ENCODE measurements at regions not wholly inside any gene's neighbourhood (a gene's known extent, or its start where the extent isn't known, plus 50 kb on each side); places are given as distances from the start of the nearest gene placed in this dataset.

GRCh38 chr4:58617226-58617625 is 1507.0 kb upstream of the IGFBP7 start:
- TF ChIP-seq, protein P1, sequence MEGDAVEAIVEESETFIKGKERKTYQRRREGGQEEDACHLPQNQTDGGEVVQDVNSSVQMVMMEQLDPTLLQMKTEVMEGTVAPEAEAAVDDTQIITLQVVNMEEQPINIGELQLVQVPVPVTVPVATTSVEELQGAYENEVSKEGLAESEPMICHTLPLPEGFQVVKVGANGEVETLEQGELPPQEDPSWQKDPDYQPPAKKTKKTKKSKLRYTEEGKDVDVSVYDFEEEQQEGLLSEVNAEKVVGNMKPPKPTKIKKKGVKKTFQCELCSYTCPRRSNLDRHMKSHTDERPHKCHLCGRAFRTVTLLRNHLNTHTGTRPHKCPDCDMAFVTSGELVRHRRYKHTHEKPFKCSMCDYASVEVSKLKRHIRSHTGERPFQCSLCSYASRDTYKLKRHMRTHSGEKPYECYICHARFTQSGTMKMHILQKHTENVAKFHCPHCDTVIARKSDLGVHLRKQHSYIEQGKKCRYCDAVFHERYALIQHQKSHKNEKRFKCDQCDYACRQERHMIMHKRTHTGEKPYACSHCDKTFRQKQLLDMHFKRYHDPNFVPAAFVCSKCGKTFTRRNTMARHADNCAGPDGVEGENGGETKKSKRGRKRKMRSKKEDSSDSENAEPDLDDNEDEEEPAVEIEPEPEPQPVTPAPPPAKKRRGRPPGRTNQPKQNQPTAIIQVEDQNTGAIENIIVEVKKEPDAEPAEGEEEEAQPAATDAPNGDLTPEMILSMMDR (IDR thresholded peaks at IDR 0.05), result no peak
- TF ChIP-seq POLR2A (IDR thresholded peaks at IDR 0.05) (no peak), EP300 (IDR thresholded peaks at IDR 0.05) (no peak), POLR2AphosphoS5 (IDR thresholded peaks at IDR 0.05) (no peak)
